ENCODE measurements at regions not wholly inside any gene's neighbourhood (a gene's known extent, or its start where the extent isn't known, plus 50 kb on each side); places are given as distances from the start of the nearest gene placed in this dataset.

GRCh38 chr6:131414956-131415355 lies 158.1 kb upstream of the ARG1 start:
- Histone ChIP-seq H3K9me3 (no peaks in the 10 kb centered on the region), H3K4me1 (no peaks in the 10 kb centered on the region), H3K27me3 (no peaks in the 10 kb centered on the region), H3K4me3 (no peak overlapping the region), H3K36me3 (no peaks in the 10 kb centered on the region), H3K27ac (no peak overlapping the region)
- DNase-seq (ENCODE audit: low spot score in 2 of 2) = no peak
- intact Hi-C loops (cut with DNase I) = no loop called here
- TF ChIP-seq, protein P1, sequence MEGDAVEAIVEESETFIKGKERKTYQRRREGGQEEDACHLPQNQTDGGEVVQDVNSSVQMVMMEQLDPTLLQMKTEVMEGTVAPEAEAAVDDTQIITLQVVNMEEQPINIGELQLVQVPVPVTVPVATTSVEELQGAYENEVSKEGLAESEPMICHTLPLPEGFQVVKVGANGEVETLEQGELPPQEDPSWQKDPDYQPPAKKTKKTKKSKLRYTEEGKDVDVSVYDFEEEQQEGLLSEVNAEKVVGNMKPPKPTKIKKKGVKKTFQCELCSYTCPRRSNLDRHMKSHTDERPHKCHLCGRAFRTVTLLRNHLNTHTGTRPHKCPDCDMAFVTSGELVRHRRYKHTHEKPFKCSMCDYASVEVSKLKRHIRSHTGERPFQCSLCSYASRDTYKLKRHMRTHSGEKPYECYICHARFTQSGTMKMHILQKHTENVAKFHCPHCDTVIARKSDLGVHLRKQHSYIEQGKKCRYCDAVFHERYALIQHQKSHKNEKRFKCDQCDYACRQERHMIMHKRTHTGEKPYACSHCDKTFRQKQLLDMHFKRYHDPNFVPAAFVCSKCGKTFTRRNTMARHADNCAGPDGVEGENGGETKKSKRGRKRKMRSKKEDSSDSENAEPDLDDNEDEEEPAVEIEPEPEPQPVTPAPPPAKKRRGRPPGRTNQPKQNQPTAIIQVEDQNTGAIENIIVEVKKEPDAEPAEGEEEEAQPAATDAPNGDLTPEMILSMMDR (IDR thresholded peaks at IDR 0.05) = no peak

DNA sequence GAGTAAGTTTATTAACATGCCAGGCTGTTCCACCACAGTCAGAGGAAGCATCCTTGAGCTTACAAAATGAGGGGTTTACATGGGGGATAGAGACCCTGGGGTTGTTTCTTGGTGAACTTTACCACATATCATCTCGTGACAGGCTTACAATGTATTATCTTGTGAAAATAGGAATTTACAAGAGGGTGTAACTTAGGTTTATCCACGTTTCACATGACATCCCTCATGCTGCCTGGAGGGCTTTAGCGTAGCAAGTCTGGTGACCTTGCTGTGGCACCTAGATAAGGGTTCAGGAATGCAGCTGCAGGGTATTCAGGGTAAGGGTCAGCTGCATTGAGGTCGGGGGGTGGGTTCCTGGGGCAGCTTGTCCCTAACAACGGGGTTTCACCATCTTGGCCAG lies 154.6 kb upstream of the ARG1 start:
- Histone ChIP-seq H3K36me3 (no peaks in the 10 kb centered on the region), H3K9me3 (no peaks in the 10 kb centered on the region), H3K27ac (no peak overlapping the region), H3K4me3 (no peak overlapping the region), H3K4me1 (no peaks in the 10 kb centered on the region), H3K27me3 (no peaks in the 10 kb centered on the region)
- TF ChIP-seq, protein P1 (IDR thresholded peaks at IDR 0.05) = no peak
- DNase-seq (ENCODE audit: low spot score in 2 of 2) = no peak
- intact Hi-C loops (cut with DNase I) = no loop called here

DNA sequence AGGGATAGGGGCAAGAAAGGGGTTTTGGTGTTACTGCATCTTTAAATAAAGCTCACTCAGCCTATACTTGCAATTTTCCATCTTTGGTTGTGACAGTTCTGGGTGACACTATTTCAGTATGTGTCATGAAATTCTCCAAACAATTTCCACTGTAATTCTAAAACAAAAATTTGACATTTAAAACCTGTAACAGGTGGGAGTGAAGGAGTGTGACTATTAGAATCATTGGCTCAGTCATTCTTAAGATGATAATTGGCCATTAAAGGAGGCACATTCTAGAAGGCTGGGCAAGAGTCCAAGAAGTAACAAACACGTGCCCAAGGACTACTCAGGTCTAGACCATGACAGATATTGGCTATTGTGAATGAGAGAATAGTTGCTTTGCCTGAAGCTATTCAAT lies 153.3 kb upstream of the ARG1 start:
- DNase-seq (ENCODE audit: low spot score in 2 of 2) = no peak
- Histone ChIP-seq H3K9me3 (no peaks in the 10 kb centered on the region), H3K27me3 (no peaks in the 10 kb centered on the region), H3K4me3 (no peak overlapping the region), H3K4me1 (no peaks in the 10 kb centered on the region), H3K27ac (no peak overlapping the region), H3K36me3 (no peaks in the 10 kb centered on the region)
- intact Hi-C loops (cut with DNase I) = no loop called here
- TF ChIP-seq, protein P1 (IDR thresholded peaks at IDR 0.05) = no peak

GRCh38 chr6:131424016-131424415 lies 149.0 kb upstream of the ARG1 start:
- H3K36me3 ChIP-seq = no peaks in the 10 kb centered on the region
- H3K27ac ChIP-seq = no peak overlapping the region
- intact Hi-C loops (cut with DNase I) = no loop called here
- no peak for DNase-seq (ENCODE audit: low spot score in 2 of 2)
- no peaks in the 10 kb centered on the region for H3K9me3 ChIP-seq
- no peaks in the 10 kb centered on the region for H3K27me3 ChIP-seq
- H3K4me1 ChIP-seq = no peaks in the 10 kb centered on the region
- TF ChIP-seq, protein P1 (IDR thresholded peaks at IDR 0.05) = no peak
- no peak overlapping the region for H3K4me3 ChIP-seq

GRCh38 chr6:131424475-131424874 lies 148.6 kb upstream of the ARG1 start:
- Histone ChIP-seq H3K27ac (no peak overlapping the region), H3K4me3 (no peak overlapping the region), H3K27me3 (no peaks in the 10 kb centered on the region), H3K9me3 (no peaks in the 10 kb centered on the region), H3K36me3 (no peaks in the 10 kb centered on the region), H3K4me1 (no peaks in the 10 kb centered on the region)
- DNase-seq (ENCODE audit: low spot score in 2 of 2) = no peak
- intact Hi-C loops (cut with DNase I) = no loop called here
- TF ChIP-seq, protein P1 (IDR thresholded peaks at IDR 0.05) = no peak

GRCh38 chr6:131427434-131428058 lies 145.5 kb upstream of the ARG1 start:
- no peaks in the 10 kb centered on the region for H3K36me3 ChIP-seq
- DNase-seq (ENCODE audit: low spot score in 2 of 2) = no peak
- no peaks in the 10 kb centered on the region for H3K9me3 ChIP-seq
- H3K27ac ChIP-seq = no peak overlapping the region
- intact Hi-C loops (cut with DNase I) = no loop called here
- H3K27me3 ChIP-seq = no peaks in the 10 kb centered on the region
- TF ChIP-seq, protein P1 (IDR thresholded peaks at IDR 0.05) = no peak
- no peak overlapping the region for H3K4me3 ChIP-seq
- H3K4me1 ChIP-seq = no peaks in the 10 kb centered on the region
